ENCODE measurements at regions not wholly inside any gene's neighbourhood (a gene's known extent, or its start where the extent isn't known, plus 50 kb on each side); places are given as distances from the start of the nearest gene placed in this dataset. TPM values are rescaled to one million over a fixed set of nuclear protein-coding genes. Genes with fewer than 3 reads are reported as not detected.

Small RNAs in the stretch of these regions (small RNA-seq; reads per million reads assigned to genes)
- gene AC012409.4 = not detected
- gene RNU2-3P = 1.0 reads per million, percentile 66 among the genes with 10 or more reads in this experiment
